ENCODE measurements at regions not wholly inside any gene's neighbourhood (a gene's known extent, or its start where the extent isn't known, plus 50 kb on each side); places are given as distances from the start of the nearest gene placed in this dataset.

- TF ChIP-seq EZH2phosphoT487 (IDR thresholded peaks at IDR 0.05; ENCODE audit: insufficient read depth, low read depth) (no peak), EZH2 (IDR thresholded peaks at IDR 0.05; ENCODE audit: insufficient read depth, poor library complexity, severe bottlenecking) (no peak)
Measured at GRCh38 chr1:10892138-10893065, 96.0 kb upstream of the CASZ1 start.
